HCT116 (cell line): ENCODE measurements at regions not wholly inside any gene's neighbourhood (a gene's known extent, or its start where the extent isn't known, plus 50 kb on each side); places are given as distances from the start of the nearest gene placed in this dataset.

ENCODE experiments used
- ATAC-seq: fragments of 200-7000 bp; cut with Tn5 transposase; 2 replicates; pipeline ENCODE4 v1.9.1; 2020; ENCODE audit warnings: mild to moderate bottlenecking, moderate library complexity
- BruUV-seq: library from RNA; stranded (reverse); fragments of 400-500 nt; replicated peaks from 2 replicates; lab custom pipeline; 2021; lab: Mats Ljungman, UMichigan
- CTCF ChIA-PET: fragments of 300-600 bp; sonication (Branson Sonifier 250); formaldehyde crosslinking; loops from one replicate; lab custom pipeline; 2021; ENCODE audit warnings: antibody characterized with exemption; lab: Charles Lee
- POLR2A ChIA-PET: fragments of 300-600, 350-600 bp; sonication (Branson Sonifier 250); formaldehyde crosslinking; loops from one replicate; lab custom pipeline; 2021; ENCODE audit warnings: antibody characterized with exemption; lab: Charles Lee
- RAD21 ChIA-PET, 2 experiments: fragments of 300-600 bp; sonication (Branson Sonifier 250); formaldehyde crosslinking; loops; one replicate each; lab custom pipeline; 2023; ENCODE audit warnings: low total read pairs in 2 of 2; ENCODE audit not compliant: uncharacterized antibody in 2 of 2, unreplicated experiment in 2 of 2, low non-redundant PET in 1 of 2; lab: Charles Lee
- DNase-seq: peaks from one replicate; pipeline ENCODE4 v3.0.0-alpha.2; 2010; ENCODE audit warnings: low read depth, low spot score
- H2AFZ ChIP-seq: fragments of 200-600 bp; shearing (Covaris generic), sonication (generic); 2 replicates; pipeline ENCODE4 v1.6.1; 2017; ENCODE audit warnings: low read depth, mixed run types, mixed read lengths, antibody characterized with exemption, low read length; ENCODE audit not compliant: poor library complexity, severe bottlenecking
- H3K27ac ChIP-seq: 2 replicates; pipeline ENCODE4 v1.5.1; 2012; ENCODE audit warnings: low read depth, low read length
- H3K27me3 ChIP-seq: fragments of 200-600 bp; sonication (generic); 2 replicates; pipeline ENCODE4 v1.6.1; 2016; ENCODE audit warnings: mixed run types, low read length, mixed read lengths; ENCODE audit not compliant: insufficient read depth
- H3K36me3 ChIP-seq, 2 experiments: fragments of 200-500 bp in 1 of 2; fragments of 200-600 bp in 1 of 2; sonication (Bioruptor generic) in 1 of 2; sonication (generic) in 1 of 2; 2 replicates each; pipeline versions ENCODE4 v1.5.1 to v1.6.1; 2014 to 2016; ENCODE audit warnings: low read length in 2 of 2, inconsistent platforms in 1 of 2, mixed read lengths in 1 of 2, mixed run types in 1 of 2; ENCODE audit not compliant: insufficient read depth in 2 of 2, control insufficient read depth in 1 of 2
- H3K4me1 ChIP-seq, 2 experiments: fragments of 200-600 bp in 1 of 2; sonication (generic) in 1 of 2; 2 replicates each; pipeline versions ENCODE4 v1.5.1 to v1.6.1; 2012 to 2017; ENCODE audit warnings: low read length in 2 of 2, inconsistent platforms in 1 of 2, mild to moderate bottlenecking in 1 of 2, mixed read lengths in 1 of 2, mixed run types in 1 of 2, moderate library complexity in 1 of 2; ENCODE audit not compliant: insufficient read depth in 2 of 2, control insufficient read depth in 1 of 2
- H3K4me2 ChIP-seq: fragments of 200-600 bp; sonication (generic); 2 replicates; pipeline ENCODE4 v1.6.1; 2017; ENCODE audit warnings: mixed run types, low read length, mixed read lengths
- H3K4me3 ChIP-seq, 2 experiments: fragments of 200-600 bp in 1 of 2; sonication (generic) in 1 of 2; replicated peaks in 1 of 2; 2 replicates each; pipeline ENCODE4 v1.5.1; 2011 to 2016; ENCODE audit warnings: low read length in 2 of 2, control low read depth in 1 of 2, low read depth in 1 of 2, mild to moderate bottlenecking in 1 of 2, mixed read lengths in 1 of 2, mixed run types in 1 of 2
- H3K79me2 ChIP-seq: fragments of 200-600 bp; sonication (generic); 2 replicates; pipeline ENCODE4 v1.6.1; 2017; ENCODE audit warnings: mild to moderate bottlenecking, mixed run types, low read length, moderate library complexity, mixed read lengths; ENCODE audit not compliant: insufficient read depth
- H3K9ac ChIP-seq: fragments of 200-600 bp; sonication (generic); 2 replicates; pipeline ENCODE4 v1.6.1; 2016; ENCODE audit warnings: low read length, mixed read lengths
- H3K9me2 ChIP-seq: fragments of 200-600 bp; sonication (generic), shearing (Covaris generic); 2 replicates; pipeline ENCODE4 v1.6.1; 2017; ENCODE audit warnings: mixed run types, mild to moderate bottlenecking, moderate library complexity; ENCODE audit not compliant: insufficient read depth
- H3K9me3 ChIP-seq, 2 experiments: fragments of 200-500 bp in 1 of 2; fragments of 200-600 bp in 1 of 2; sonication (Bioruptor generic) in 1 of 2; sonication (generic) in 1 of 2; 2 replicates each; pipeline ENCODE4 v1.6.1; 2014 to 2017; ENCODE audit warnings: low read length in 2 of 2, mixed read lengths in 2 of 2, inconsistent platforms in 1 of 2, low read depth in 1 of 2, mild to moderate bottlenecking in 1 of 2, mixed run types in 1 of 2, moderate library complexity in 1 of 2; ENCODE audit not compliant: control insufficient read depth in 1 of 2, insufficient read depth in 1 of 2
- H4K20me1 ChIP-seq: fragments of 200-600 bp; sonication (generic), shearing (Covaris generic); 2 replicates; pipeline ENCODE4 v1.6.1; 2017; ENCODE audit warnings: mixed run types, mild to moderate bottlenecking, moderate library complexity; ENCODE audit not compliant: insufficient read depth
- ATF3 ChIP-seq: IDR thresholded peaks from 2 replicates; pipeline ENCODE4 v1.6.1; 2012
- CBX3 ChIP-seq: IDR thresholded peaks from 2 replicates; pipeline ENCODE4 v1.6.1; 2012; ENCODE audit warnings: low read depth
- CEBPB ChIP-seq: IDR thresholded peaks from 2 replicates; pipeline ENCODE4 v1.6.1; 2012; ENCODE audit warnings: low read depth
- CTCF ChIP-seq, 3 experiments: fragments of 200-600 bp in 1 of 3; sonication (generic) in 1 of 3; IDR thresholded peaks in 2 of 3; conservative IDR thresholded peaks in 1 of 3; 2 replicates each; pipeline ENCODE4 v1.5.1; 2012 to 2017; ENCODE audit warnings: low read depth in 2 of 3, low read length in 2 of 3, antibody characterized with exemption in 1 of 3, borderline replicate concordance in 1 of 3, control low read depth in 1 of 3, mild to moderate bottlenecking in 1 of 3, mixed read lengths in 1 of 3, mixed run types in 1 of 3, moderate library complexity in 1 of 3; ENCODE audit not compliant: insufficient read depth in 1 of 3
- EGR1 ChIP-seq: IDR thresholded peaks from 2 replicates; pipeline ENCODE4 v1.6.1; 2012; ENCODE audit warnings: low read depth
- ELF1 ChIP-seq: IDR thresholded peaks from 2 replicates; pipeline ENCODE4 v1.6.1; 2012; ENCODE audit warnings: low read depth, borderline replicate concordance
- EZH2phosphoT487 ChIP-seq: fragments of 200-600 bp; IDR thresholded peaks from 2 replicates; pipeline ENCODE4 v1.6.1; 2018; ENCODE audit warnings: antibody characterized with exemption, borderline replicate concordance
- FOSL1 ChIP-seq: IDR thresholded peaks from 2 replicates; pipeline ENCODE4 v1.6.1; 2012; ENCODE audit warnings: low read depth
- MAX ChIP-seq: IDR thresholded peaks from 2 replicates; pipeline ENCODE4 v1.6.1; 2012
- POLR2A ChIP-seq: IDR thresholded peaks from 2 replicates; pipeline ENCODE4 v1.7.0; 2011; ENCODE audit warnings: borderline replicate concordance; ENCODE audit not compliant: insufficient read depth, insufficient read length; ENCODE audit errors: extremely low read depth
- POLR2AphosphoS5 ChIP-seq: IDR thresholded peaks from 2 replicates; pipeline ENCODE4 v1.6.1; 2011; ENCODE audit warnings: mild to moderate bottlenecking, low read depth, low read length, moderate library complexity
- RAD21 ChIP-seq: IDR thresholded peaks from 2 replicates; pipeline ENCODE4 v1.6.1; 2012; ENCODE audit warnings: low read depth, mild to moderate bottlenecking
- SIN3A ChIP-seq: IDR thresholded peaks from 2 replicates; pipeline ENCODE4 v1.6.1; 2012; ENCODE audit warnings: low read depth
- SP1 ChIP-seq: IDR thresholded peaks from 2 replicates; pipeline ENCODE4 v1.6.1; 2012; ENCODE audit warnings: low read depth
- ZBTB33 ChIP-seq: IDR thresholded peaks from 2 replicates; pipeline ENCODE4 v1.6.1; 2011; ENCODE audit warnings: mild to moderate bottlenecking, low read length, moderate library complexity; ENCODE audit not compliant: insufficient replicate concordance; ENCODE audit errors: extremely low read depth
- ZFX ChIP-seq: fragments of 450-650 bp; IDR thresholded peaks from 2 replicates; pipeline ENCODE4 v1.6.1; 2017
- ZNF274 ChIP-seq: fragments of 200-500 bp; sonication (Bioruptor generic); IDR thresholded peaks from 2 replicates; pipeline ENCODE4 v1.6.1; 2014; ENCODE audit warnings: mild to moderate bottlenecking, low read depth, low read length, inconsistent platforms
- intact Hi-C: fragments of 100-400 bp; cut with micrococcal nuclease; formaldehyde crosslinking; loops from 2 replicates; pipeline ENCODE4 v1.10.0; 2022
- TF ChIP-seq, protein P1 (sequence below): IDR thresholded peaks from 2 replicates; pipeline ENCODE4 v1.6.1; 2012; ENCODE audit warnings: low read depth

DNA sequence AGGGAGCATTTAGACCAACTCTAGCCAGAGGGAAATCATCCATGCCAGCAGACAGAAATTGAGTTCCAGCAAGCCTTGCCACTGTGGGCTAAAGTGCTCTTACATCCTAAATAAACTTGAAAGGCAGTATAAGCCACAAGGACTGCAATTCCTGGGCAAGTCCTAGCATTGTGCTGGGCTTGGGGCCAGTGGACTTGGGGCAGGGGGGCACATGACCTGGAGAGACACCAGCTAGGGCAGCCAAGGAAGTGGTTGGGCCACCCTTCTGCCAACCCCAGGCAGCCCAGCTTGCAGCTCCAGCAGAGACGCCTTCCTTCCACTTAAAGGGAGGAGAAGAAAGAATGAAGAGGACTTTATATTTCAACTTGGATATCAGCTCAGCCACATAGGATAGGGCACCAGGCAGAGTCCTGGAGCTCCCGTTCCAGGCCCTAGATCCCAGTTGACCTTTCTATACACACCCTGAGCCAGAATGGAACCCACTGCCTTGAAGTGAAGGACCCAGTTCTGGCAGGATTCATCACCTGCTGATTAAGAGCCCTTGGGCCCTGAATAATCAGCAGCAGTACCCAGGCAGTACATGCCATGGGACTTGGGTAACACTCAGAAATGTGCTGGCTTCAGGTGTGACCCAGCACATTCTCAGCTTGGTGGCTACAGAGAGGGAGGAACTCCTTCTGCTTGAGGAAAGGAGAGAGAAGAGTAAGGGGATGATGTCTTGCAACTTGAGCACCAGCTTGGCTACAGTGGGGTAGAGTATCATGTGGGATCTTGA is 153.0 kb downstream of the GNAI1 start:
- ChIA-PET POLR2A (no interaction called here), CTCF (no interaction called here), RAD21 (no interaction called here)
- no peak for DNase-seq
- BruUV-seq = no TSS peak
- Histone ChIP-seq H3K9ac (no peak overlapping the region), H3K4me2 (peak overlapping the region; percentile 33), H3K79me2 (no peaks in the 10 kb centered on the region), H4K20me1 (no peaks in the 10 kb centered on the region), H3K27ac (peak overlapping the region; percentile 59), H3K27me3 (no peaks in the 10 kb centered on the region), H3K4me1 (peaks cover 30 to 42% of the 10 kb centered on the region in 2 experiments; a peak in 3 of 4 replicates), H2AFZ (peak overlapping the region; percentile 7), H3K9me3 (0 out of 4 replicates have a peak, but pooled peaks cover 0 to 4% of the 10 kb centered on the region in 2 experiments), H3K36me3 (peaks cover 0 to 12% of the 10 kb centered on the region in 2 experiments; a peak in 1 of 4 replicates), H3K4me3 (no peak overlapping the region), H3K9me2 (no peaks in the 10 kb centered on the region; the same call in 1 of the 2 replicates)
- peak; percentile 26 for ATAC-seq
- TF ChIP-seq ZBTB33 (no peak), EGR1 (no peak), SIN3A (no peak), ZFX (no peak), RAD21 (no peak), ZNF274 (no peak), POLR2AphosphoS5 (no peak), MAX (no peak), FOSL1 (no peak), ELF1 (no peak), EZH2phosphoT487 (no peak), ATF3 (no peak), CEBPB (no peak), SP1 (no peak), POLR2A (no peak), CTCF (IDR thresholded peaks at IDR 0.05 in 2 of 3, conservative IDR thresholded peaks at IDR 0.05 in 1 of 3; ENCODE audit: borderline replicate concordance in 1 of 3, insufficient read depth in 1 of 3, low read depth in 2 of 3, low read length in 2 of 3) (no peak), CBX3 (no peak)
- TF ChIP-seq, protein P1, sequence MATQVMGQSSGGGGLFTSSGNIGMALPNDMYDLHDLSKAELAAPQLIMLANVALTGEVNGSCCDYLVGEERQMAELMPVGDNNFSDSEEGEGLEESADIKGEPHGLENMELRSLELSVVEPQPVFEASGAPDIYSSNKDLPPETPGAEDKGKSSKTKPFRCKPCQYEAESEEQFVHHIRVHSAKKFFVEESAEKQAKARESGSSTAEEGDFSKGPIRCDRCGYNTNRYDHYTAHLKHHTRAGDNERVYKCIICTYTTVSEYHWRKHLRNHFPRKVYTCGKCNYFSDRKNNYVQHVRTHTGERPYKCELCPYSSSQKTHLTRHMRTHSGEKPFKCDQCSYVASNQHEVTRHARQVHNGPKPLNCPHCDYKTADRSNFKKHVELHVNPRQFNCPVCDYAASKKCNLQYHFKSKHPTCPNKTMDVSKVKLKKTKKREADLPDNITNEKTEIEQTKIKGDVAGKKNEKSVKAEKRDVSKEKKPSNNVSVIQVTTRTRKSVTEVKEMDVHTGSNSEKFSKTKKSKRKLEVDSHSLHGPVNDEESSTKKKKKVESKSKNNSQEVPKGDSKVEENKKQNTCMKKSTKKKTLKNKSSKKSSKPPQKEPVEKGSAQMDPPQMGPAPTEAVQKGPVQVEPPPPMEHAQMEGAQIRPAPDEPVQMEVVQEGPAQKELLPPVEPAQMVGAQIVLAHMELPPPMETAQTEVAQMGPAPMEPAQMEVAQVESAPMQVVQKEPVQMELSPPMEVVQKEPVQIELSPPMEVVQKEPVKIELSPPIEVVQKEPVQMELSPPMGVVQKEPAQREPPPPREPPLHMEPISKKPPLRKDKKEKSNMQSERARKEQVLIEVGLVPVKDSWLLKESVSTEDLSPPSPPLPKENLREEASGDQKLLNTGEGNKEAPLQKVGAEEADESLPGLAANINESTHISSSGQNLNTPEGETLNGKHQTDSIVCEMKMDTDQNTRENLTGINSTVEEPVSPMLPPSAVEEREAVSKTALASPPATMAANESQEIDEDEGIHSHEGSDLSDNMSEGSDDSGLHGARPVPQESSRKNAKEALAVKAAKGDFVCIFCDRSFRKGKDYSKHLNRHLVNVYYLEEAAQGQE = no peak
- intact Hi-C loops = loop anchor here (5.0 kb wide), 1 partner anchor 225 kb away; no protein-coding TSS in a partner anchor
